ENCODE measurements at regions not wholly inside any gene's neighbourhood (a gene's known extent, or its start where the extent isn't known, plus 50 kb on each side); places are given as distances from the start of the nearest gene placed in this dataset.

DNA sequence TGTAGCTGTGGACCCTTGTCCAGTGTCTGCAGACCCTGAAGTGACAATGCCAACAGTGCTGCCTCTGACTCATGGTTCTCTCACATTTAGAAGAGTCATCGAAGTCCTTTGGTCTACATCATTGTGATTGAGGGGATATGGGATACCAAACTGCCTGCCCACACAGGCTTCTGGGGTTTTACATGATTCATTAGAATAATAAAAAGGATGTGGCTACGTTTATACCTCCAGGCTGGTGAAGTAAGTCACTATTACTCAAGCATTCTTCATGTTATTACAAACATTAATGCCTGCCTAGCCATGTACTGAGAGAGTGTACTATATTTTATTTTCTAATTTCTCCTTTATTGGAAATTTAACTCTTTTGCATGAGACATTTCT is 365.7 kb downstream of the SPATA31D1 start:
- TF ChIP-seq, protein P1, sequence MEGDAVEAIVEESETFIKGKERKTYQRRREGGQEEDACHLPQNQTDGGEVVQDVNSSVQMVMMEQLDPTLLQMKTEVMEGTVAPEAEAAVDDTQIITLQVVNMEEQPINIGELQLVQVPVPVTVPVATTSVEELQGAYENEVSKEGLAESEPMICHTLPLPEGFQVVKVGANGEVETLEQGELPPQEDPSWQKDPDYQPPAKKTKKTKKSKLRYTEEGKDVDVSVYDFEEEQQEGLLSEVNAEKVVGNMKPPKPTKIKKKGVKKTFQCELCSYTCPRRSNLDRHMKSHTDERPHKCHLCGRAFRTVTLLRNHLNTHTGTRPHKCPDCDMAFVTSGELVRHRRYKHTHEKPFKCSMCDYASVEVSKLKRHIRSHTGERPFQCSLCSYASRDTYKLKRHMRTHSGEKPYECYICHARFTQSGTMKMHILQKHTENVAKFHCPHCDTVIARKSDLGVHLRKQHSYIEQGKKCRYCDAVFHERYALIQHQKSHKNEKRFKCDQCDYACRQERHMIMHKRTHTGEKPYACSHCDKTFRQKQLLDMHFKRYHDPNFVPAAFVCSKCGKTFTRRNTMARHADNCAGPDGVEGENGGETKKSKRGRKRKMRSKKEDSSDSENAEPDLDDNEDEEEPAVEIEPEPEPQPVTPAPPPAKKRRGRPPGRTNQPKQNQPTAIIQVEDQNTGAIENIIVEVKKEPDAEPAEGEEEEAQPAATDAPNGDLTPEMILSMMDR (IDR thresholded peaks at IDR 0.05): no peak
- H3K9me3 ChIP-seq: peaks cover 0 to under 1% of the 10 kb centered on the region in 2 donors

DNA sequence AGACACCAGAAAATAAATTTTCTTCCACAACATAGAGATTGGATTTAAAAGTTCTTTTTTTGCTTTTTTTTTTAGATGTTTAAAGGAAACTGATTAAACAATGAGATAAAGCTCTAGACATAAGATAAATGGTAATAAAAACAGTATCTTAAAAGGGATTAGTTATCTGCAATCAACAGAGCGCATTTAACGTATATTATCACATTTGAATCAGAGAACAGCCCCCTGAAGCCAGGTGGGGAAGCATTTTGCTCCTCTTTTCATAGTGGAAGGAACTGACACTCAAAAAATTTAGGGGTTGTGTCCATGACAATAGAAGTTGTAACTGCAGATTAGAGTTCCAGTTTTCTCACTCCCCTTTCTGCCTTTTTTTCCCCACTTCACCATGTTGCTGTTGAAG is 367.6 kb downstream of the SPATA31D1 start:
- H3K36me3 ChIP-seq: no peaks in the 10 kb centered on the region
- H3K27me3 ChIP-seq: no peaks in the 10 kb centered on the region
- H3K9me3 ChIP-seq: no peaks in the 10 kb centered on the region
- no peak overlapping the region for H3K4me3 ChIP-seq
- no peaks in the 10 kb centered on the region for H3K4me1 ChIP-seq
- DNase-seq (ENCODE audit: low spot score): no peak
- no peak overlapping the region for H3K27ac ChIP-seq
- TF ChIP-seq, protein P1 (IDR thresholded peaks at IDR 0.05): no peak

More for the DNA sequence above, 365.7 kb downstream of the SPATA31D1 start:
- Histone ChIP-seq H3K36me3 (no peaks in the 10 kb centered on the region), H3K27me3 (no peaks in the 10 kb centered on the region), H3K4me3 (no peak overlapping the region), H3K27ac (no peak overlapping the region), H3K4me1 (no peaks in the 10 kb centered on the region)
- no peak for DNase-seq (ENCODE audit: low spot score)

DNA sequence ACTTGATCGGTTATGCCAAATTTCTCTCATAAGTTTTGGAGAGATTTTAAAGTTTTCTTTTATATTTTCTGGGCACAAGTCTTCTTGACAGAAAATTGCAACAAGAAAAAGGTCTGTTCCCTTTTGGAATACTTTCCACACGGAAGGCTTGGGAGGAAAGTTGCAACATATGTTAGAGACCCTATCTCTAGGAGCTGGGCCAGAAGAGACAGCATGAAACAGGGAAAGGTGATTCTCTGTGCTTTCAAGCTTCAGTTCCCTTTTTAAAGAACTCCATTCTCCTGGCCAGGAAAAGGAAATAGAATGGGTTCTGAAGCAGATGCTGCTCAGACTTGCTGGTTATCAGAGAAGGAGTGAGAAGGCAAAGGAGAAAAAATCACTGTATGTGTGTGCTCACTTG is 368.3 kb downstream of the SPATA31D1 start:
- H3K4me1 ChIP-seq: no peaks in the 10 kb centered on the region
- TF ChIP-seq, protein P1 (IDR thresholded peaks at IDR 0.05): no peak
- no peak for DNase-seq (ENCODE audit: low spot score)
- H3K36me3 ChIP-seq: no peaks in the 10 kb centered on the region
- no peaks in the 10 kb centered on the region for H3K27me3 ChIP-seq
- H3K9me3 ChIP-seq: no peaks in the 10 kb centered on the region
- no peak overlapping the region for H3K4me3 ChIP-seq
- no peak overlapping the region for H3K27ac ChIP-seq

DNA sequence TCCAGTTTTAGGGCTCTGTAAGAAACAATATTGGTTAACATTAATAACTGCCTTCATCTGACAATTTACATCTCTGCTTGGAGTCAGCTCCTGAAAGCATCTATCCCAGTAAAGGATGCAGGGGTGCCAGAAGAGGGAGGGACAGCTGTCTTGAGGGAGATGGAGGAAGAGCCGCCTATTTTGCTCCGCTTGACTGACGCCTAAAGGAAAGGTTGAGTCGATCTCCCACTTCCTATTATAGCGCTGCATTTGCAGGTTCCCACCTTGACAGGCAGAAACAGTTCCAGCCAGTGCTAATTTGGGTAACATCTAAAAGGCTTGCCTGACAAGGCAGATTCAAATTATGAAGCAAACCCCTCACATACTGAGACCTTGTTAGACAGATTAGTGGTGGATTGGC is 374.6 kb downstream of the SPATA31D1 start:
- H3K36me3 ChIP-seq: no peaks in the 10 kb centered on the region
- no peaks in the 10 kb centered on the region for H3K27me3 ChIP-seq
- DNase-seq (ENCODE audit: low spot score): no peak

DNA sequence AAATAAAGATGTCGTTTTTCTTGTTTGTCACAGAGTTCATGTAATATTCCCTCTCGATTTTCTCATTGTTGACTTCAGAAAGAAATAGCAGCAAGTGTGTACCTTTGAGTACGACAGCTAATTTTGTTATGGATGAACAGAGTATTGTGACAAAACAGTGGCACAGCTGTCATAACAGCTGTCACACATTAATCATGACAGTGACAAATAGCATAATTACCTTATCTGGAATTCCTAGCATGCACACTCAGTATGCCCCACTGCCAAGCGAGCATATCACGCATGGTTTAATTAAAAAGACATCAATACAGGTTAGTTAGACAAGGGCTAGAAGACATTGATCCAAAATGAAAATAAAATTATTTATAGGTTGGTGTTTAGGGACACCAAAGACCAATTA is 375.1 kb downstream of the SPATA31D1 start:
- Histone ChIP-seq H3K36me3 (no peaks in the 10 kb centered on the region), H3K9me3 (no peaks in the 10 kb centered on the region), H3K27me3 (no peaks in the 10 kb centered on the region), H3K27ac (no peak overlapping the region), H3K4me1 (no peaks in the 10 kb centered on the region), H3K4me3 (no peak overlapping the region)
- TF ChIP-seq, protein P1 (IDR thresholded peaks at IDR 0.05): no peak
- DNase-seq (ENCODE audit: low spot score): no peak

More for the DNA sequence above, 374.6 kb downstream of the SPATA31D1 start:
- TF ChIP-seq, protein P1 (IDR thresholded peaks at IDR 0.05): no peak
- no peaks in the 10 kb centered on the region for H3K9me3 ChIP-seq
- H3K27ac ChIP-seq: no peak overlapping the region
- no peak overlapping the region for H3K4me3 ChIP-seq
- no peaks in the 10 kb centered on the region for H3K4me1 ChIP-seq

DNA sequence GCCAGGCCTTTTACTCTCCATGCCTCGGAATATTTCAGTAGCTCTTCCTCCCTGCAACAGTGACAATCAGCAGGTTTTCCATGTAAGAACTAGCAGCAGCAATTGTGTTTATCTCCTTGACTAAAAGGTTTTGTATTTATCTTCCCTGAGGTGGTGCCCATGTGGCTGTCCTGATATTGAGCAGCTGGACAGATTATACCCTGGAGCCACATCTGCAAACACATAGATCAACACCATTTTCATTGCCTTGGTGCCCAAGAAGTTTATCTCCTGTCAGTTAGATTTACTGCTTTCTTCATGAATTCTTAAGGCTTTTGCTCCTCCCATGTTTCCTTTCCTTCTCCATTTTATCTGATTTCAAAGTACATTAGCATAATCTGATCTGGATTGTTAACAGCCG is 378.4 kb downstream of the SPATA31D1 start:
- Histone ChIP-seq H3K9me3 (no peaks in the 10 kb centered on the region), H3K27ac (no peak overlapping the region), H3K27me3 (no peaks in the 10 kb centered on the region), H3K4me3 (no peak overlapping the region), H3K36me3 (no peaks in the 10 kb centered on the region), H3K4me1 (no peaks in the 10 kb centered on the region)
- TF ChIP-seq, protein P1 (IDR thresholded peaks at IDR 0.05): no peak
- no peak for DNase-seq (ENCODE audit: low spot score)

All from right atrium auricular region (tissue), 2 donors.